ENCODE measurements at regions not wholly inside any gene's neighbourhood (a gene's known extent, or its start where the extent isn't known, plus 50 kb on each side); places are given as distances from the start of the nearest gene placed in this dataset.
"Not testable (repeated sequence)": the region's sequence is repeated elsewhere in the genome, so short reads cannot be mapped to it uniquely, and the experiment has no call there.

- no peak for DNase-seq
Observed at GRCh38 chr7:138377306-138377705, 82.8 kb upstream of the TRIM24 start.

DNA sequence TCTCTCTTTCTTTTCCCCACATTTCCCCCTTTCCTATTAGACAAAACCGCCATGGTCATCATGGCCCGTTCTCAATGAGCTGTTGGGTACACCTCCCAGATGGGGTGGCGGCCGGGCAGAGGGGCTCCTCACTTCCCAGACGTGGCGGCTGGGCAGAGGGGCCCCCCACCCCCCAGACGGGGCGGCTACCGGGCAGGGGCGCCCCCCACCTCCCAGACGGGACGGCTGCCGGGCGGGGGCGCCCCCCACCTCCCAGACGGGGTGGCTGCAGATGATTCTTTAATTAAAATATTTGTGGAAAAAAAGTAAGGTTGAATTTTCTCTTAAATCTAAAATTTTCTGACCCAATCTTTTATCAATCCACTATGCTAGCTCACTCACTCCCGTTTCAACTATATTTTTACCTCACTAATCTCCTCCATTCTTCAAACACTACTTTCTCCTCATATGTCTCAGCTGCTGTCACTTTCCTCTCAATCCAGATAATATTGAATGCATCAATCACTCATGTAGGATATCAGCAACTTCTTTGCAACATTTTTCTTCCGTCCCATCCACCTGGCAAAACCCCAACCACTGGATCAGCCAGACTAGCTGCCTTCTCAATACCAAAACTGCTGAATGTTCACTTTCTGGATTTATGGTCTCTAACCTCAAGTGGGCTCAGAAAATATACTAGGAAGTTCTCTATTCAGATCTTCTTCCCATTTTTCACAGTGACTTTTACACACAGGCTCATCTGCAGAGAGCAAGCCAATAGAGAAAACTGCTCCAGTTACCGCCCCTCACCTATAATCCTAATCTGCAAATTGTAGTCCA lies 81.1 kb upstream of the TRIM24 start:
- DNase-seq = no peak

DNA sequence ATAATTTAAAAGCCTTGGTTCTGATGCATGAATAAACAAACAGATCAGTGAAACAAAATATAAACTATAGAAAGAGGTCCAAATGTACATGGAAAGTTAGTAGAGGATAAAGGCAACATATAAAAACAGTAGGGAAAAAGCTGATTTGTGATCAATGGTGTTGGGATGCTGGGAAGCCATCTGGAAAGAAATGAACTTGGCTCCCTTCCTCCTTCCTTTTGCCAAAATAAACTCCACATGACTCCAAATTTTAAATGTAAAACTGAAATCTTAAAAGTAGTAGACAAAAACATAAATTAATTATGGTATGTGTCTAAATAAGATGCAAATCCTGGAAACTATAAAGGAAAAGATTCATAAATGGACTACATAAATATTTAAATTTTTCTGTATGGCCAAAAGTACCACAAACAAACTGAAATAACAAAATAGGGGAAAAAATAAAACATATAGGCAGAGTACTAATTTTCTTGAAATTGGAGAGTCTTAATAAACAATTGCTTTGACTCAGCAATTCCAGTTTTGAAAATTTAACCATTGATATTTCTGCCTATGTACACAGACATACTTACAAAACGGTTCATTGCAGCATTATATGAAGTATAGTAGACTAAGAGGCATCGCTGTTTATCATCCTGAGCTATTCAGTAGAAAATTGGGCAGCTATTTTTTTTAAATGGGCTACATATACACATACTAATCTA lies 77.0 kb upstream of the TRIM24 start:
- DNase-seq = no peak

DNA sequence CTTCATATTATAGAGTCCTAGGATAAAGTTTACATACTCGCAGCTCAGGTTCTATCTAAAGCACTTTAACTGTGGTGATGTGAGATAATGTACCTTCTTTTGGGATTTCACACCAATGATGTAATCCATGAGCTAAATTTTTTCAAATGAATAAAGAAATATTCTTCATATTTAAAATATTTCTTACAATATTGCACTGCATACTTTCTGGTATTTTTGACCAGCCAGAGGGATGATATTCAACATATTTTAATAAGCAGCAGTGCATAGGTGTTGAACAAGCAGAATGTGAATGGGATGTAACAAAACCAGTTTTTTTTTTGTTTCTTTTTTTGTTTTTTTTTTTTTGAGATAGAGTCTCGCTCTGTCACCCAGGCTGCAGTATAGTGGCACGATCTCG lies 73.2 kb upstream of the TRIM24 start:
- DNase-seq = no peak

DNA sequence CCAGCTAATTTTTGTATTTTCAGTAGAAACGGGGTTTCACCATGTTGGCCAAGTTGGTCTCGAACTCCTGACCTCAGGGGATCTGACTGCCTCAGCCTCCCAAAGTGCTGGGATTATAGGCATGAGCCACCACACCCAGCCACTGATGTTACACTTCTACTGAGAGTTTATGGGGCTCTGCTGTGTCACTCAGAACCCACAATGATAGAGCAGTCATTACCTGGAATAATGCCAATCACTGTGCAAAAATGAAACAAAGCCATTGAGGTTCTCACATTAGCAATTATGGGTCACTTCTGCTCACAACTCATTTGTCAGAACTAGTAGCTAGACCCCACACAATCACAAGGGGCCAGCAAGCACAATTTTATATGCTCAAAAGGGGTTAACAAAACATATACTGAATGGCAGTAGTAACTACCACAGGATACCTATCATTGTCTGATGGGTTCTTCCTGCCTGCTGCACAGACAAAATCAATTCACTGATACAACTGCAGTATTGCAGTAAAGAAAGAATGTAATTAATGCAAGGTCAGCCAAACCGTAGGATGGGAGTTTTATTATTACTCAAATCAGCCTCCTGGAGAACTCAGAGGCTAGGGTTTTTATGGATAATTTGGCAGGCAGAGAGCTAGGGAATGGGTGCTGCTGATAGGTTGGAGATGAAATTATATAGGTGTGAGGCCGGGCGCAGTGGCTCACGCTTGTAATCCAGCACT lies 72.1 kb upstream of the TRIM24 start:
- no peak for DNase-seq

GRCh38 chr7:138388673-138389491 lies 71.2 kb upstream of the TRIM24 start:
- no peak for DNase-seq

GRCh38 chr7:138395763-138396162 lies 64.3 kb upstream of the TRIM24 start:
- no peak for DNase-seq

- DNase-seq = no peak
Observed at GRCh38 chr7:138396251-138397070, 63.6 kb upstream of the TRIM24 start.

DNA sequence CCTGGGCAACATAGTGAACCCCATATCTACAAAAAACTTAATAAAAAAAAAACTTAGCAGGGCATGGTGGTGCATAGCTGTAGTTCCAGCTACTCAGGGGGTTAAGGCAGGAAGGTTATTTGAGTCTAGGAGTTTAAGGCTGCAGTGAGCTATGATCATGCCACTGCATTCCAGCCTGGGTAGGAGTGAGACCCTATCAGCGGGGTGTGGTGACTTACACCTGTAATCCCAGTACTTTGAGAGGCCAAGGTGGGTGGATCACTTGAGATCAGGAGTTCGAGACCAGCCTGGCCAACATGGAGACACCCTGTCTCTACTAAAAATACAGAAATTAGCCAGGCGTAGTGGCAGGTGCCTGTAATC lies 63.0 kb upstream of the TRIM24 start:
- DNase-seq = not testable (repeated sequence)

- no peak for DNase-seq
Observed at GRCh38 chr7:138398857-138399256, 61.2 kb upstream of the TRIM24 start.

DNA sequence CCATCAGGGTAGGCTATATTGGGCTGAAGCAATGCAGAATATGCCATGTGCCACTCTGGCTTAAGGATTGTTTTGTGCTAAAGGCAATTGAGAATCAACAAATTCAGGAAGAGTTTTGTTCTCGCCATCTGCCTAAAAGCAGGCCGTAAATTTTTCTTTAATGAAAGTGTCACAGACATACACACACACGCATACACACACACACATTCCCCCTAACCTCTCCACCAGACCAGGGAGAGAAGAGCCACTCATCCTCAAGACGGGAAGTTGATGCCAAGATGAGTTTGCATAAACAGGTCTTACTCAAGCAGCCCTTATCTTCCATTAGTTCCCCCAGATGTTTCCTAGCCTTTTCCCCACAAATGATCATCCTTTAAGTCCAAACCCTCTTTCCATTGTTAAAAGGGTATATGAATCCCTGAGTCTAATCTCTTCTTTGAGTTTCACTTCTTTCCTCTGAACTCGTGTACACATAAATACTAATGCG lies 59.6 kb upstream of the TRIM24 start:
- no peak for DNase-seq

GRCh38 chr7:138402749-138403148 lies 57.3 kb upstream of the TRIM24 start:
- no peak for DNase-seq

GRCh38 chr7:138405496-138405895 lies 54.6 kb upstream of the TRIM24 start:
- no peak for DNase-seq

- no peak for DNase-seq
Observed at GRCh38 chr7:138407792-138408191, 52.3 kb upstream of the TRIM24 start.
